Right cardiac atrium (tissue), 5 donors: ENCODE measurements at regions not wholly inside any gene's neighbourhood (a gene's known extent, or its start where the extent isn't known, plus 50 kb on each side); places are given as distances from the start of the nearest gene placed in this dataset.
"Not testable (repeated sequence)": the region's sequence is repeated elsewhere in the genome, so short reads cannot be mapped to it uniquely, and the experiment has no call there.

ENCODE experiments used
- ATAC-seq, 2 donors: fragments of 200-7000 bp; cut with Tn5 transposase; one replicate each; pipeline versions ENCODE4 v1.8.0 to v1.9.1; 2020; ENCODE audit warnings: moderate library complexity in 2 of 2, mild to moderate bottlenecking in 1 of 2
- DNase-seq, 3 donors: peaks; one replicate each; pipeline ENCODE4 v3.0.0-alpha.2; 2020
- H3K27ac ChIP-seq: one replicate; pipeline ENCODE4 v1.5.1; 2013; ENCODE audit warnings: mild to moderate bottlenecking, low read length, control low read depth, moderate library complexity
- H3K27me3 ChIP-seq: one replicate; pipeline ENCODE4 v1.6.1; 2013; ENCODE audit not compliant: control insufficient read depth, insufficient read depth
- H3K4me1 ChIP-seq: one replicate; pipeline ENCODE4 v1.6.1; 2013; ENCODE audit warnings: low read length; ENCODE audit not compliant: control insufficient read depth, insufficient read depth
- H3K4me3 ChIP-seq: one replicate; pipeline ENCODE4 v1.5.1; 2013; ENCODE audit warnings: low read length, control low read depth
- H3K9me3 ChIP-seq: one replicate; pipeline ENCODE4 v1.6.1; 2013; ENCODE audit warnings: low read length; ENCODE audit not compliant: control insufficient read depth
- WGBS: extraction: QIAGEN DNeasy Blood & Tissue Kit; methylation state at CpG from one replicate; pipeline ENCODE4 v1.1.7; 2013; 5-methylcytosine and 5-hydroxymethylcytosine counted together
- intact Hi-C, 4 donors: fragments of 100-400 bp; cut with DNase I; formaldehyde crosslinking; loops; one replicate each; pipeline versions ENCODE4 v1.11.0 to v1.14.0; 2022 to 2023
- donor health status: healthy with polysubstance abuse.
- donor health status: DM: no; HTN: yes; CAD: no.
- donor health status: DM: no; HTN: no; CAD: no.
- donor health status: DM: no; HTN: yes; CAD: no; lungs with severe emphysema.
- donor health status: DM: yes; HTN: yes; CAD: no.

DNA sequence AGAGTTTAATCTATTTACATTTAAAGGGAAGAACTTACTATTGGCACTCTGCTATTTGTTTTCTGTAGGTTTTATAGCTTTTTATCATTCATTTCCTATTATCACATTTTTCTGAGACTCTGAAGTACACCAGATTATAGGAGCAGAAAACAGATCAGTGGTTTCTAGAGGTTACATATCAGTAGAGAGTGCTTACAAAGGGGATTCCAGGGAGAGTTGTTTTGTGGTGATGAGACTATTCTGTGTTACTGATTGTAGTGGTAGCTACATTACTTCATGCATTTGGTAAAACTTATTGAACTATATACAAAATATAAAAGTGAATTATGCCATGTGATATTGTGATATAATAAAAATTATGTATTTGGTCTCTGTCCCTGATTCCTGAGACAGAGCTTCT, 259.2 kb downstream of the SPATA31A6 start:
- H3K9me3 ChIP-seq, ATAC-seq: not testable (repeated sequence)

DNA sequence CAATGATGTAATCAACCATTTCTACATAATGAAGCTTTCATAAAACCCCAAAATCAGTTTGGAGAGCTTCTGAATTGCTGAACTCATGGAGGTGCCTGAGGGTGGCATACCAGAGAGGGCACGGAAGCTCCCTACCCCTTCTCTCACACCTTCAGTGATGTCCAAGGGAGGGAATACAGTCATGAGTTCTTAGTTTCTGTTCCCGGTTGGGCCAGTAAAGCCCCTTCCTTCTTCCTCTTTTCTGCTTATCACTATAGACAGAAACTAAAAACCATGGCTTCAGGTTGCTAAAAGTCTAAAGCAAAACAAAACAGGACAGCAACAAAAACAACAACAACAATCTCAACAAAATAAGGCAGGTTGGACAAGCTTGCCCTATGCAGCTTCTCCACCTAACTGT, 260.0 kb downstream of the SPATA31A6 start:
- ATAC-seq, intact Hi-C loops, H3K4me1 ChIP-seq, H3K27ac ChIP-seq, DNase-seq, H3K27me3 ChIP-seq, H3K4me3 ChIP-seq, H3K9me3 ChIP-seq: not testable (repeated sequence)
- 54% methylated on average over 2 of the region's 2 CpGs for WGBS

More for the DNA sequence above, 259.2 kb downstream of the SPATA31A6 start:
- H3K27ac ChIP-seq, H3K4me3 ChIP-seq, H3K4me1 ChIP-seq, DNase-seq, intact Hi-C loops, H3K27me3 ChIP-seq: not testable (repeated sequence)

- H3K4me3 ChIP-seq, intact Hi-C loops, H3K27me3 ChIP-seq, DNase-seq, H3K4me1 ChIP-seq, H3K27ac ChIP-seq, H3K9me3 ChIP-seq, ATAC-seq: not testable (repeated sequence)
- WGBS: 78% methylated on average over 2 of the region's 2 CpGs
These were observed 278.0 kb downstream of the SPATA31A6 start for GRCh38 chr9:42461436-42461835.

DNA sequence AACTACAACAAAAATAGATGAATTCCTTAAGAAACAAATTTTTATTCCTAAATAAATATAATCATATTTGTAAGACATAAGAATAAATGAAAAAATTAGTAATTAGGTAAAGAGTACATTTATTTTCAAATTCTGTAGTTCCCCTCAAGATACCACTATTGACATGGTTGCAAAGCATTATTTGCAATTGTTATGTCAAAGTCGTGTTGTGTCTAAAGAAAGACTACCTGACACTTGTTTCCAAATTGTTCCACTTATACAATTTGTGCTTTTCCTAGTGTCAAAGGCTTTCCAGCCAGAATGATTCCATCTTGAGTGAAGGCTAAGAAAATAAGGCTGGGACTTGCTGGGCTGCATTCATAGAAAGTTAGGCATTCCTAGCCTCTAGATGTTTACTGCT, 278.4 kb downstream of the SPATA31A6 start:
- ATAC-seq, intact Hi-C loops, H3K9me3 ChIP-seq, H3K4me1 ChIP-seq, H3K27me3 ChIP-seq, H3K4me3 ChIP-seq, DNase-seq, H3K27ac ChIP-seq: not testable (repeated sequence)
- WGBS: 60% methylated on average over 1 of the region's 1 CpG

GRCh38 chr9:42463981-42464380, 280.5 kb downstream of the SPATA31A6 start:
- H3K27me3 ChIP-seq, ATAC-seq, H3K4me3 ChIP-seq, H3K4me1 ChIP-seq, DNase-seq, H3K27ac ChIP-seq, intact Hi-C loops, H3K9me3 ChIP-seq: not testable (repeated sequence)
- WGBS: 73% methylated on average over 3 of the region's 3 CpGs

DNA sequence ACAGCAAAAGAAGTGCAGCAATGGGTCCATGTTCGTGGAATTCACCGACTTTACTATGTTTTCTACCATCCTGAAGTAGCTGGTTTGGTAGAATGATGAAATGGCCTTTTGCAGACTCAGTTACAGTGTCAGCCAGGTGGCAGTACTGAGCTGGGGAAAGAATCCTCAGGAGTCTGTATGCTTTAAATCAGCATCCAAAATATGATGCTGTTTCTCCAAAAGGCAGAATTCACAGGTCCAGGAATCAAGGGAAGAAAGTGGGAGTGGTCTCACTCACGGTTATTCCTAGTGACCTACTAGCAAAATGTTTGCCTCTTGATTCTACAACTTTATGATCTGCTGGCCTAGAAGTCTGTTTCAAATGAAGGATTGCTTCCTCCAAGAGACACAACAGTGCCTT, 287.1 kb downstream of the SPATA31A6 start:
- H3K27ac ChIP-seq, H3K27me3 ChIP-seq, ATAC-seq, intact Hi-C loops, DNase-seq, H3K9me3 ChIP-seq, H3K4me3 ChIP-seq, H3K4me1 ChIP-seq: not testable (repeated sequence)
- WGBS: 51% methylated on average over 3 of the region's 3 CpGs

- 64% methylated on average over 1 of the region's 2 CpGs for WGBS
- ATAC-seq, H3K4me3 ChIP-seq, H3K27me3 ChIP-seq, H3K4me1 ChIP-seq, intact Hi-C loops, H3K9me3 ChIP-seq, DNase-seq, H3K27ac ChIP-seq: not testable (repeated sequence)
These were observed 307.5 kb downstream of the SPATA31A6 start for GRCh38 chr9:42490989-42491388.

DNA sequence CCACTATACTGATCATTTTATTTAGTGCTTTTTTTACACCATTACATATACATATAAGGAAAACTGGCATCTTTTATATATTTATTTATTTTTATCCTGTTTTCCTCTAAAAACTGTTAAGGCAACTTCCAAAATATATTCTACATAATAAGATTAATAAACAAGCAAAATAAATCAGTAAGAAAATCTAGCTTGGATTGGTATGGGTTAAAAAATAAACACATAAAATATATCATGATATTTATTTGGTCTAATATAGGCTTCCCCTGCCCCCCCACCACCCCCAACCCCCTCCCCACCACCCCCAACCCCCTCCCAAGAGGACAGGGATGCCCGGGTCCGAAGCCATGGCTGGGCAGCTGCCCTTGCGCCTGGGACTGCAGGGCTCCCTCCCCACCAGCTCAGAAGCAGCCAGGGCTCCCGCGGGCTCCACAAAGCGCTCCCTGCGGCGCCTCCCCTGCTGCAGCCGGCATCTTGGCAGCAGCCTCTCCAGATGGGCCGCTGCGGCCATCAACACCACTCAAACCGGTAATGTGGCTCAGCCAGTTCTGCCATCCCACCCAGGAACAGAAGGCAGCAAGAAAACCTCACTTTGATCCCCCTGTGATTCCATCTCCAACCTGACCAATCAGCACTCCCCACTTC, 319.3 kb downstream of the SPATA31A6 start:
- H3K27me3 ChIP-seq, H3K9me3 ChIP-seq, H3K27ac ChIP-seq, H3K4me1 ChIP-seq, H3K4me3 ChIP-seq, intact Hi-C loops, ATAC-seq: not testable (repeated sequence)
- 92% methylated on average over 12 of the region's 12 CpGs for WGBS
- DNase-seq: peak in 2 of 3 donors; percentile 13 to 39

DNA sequence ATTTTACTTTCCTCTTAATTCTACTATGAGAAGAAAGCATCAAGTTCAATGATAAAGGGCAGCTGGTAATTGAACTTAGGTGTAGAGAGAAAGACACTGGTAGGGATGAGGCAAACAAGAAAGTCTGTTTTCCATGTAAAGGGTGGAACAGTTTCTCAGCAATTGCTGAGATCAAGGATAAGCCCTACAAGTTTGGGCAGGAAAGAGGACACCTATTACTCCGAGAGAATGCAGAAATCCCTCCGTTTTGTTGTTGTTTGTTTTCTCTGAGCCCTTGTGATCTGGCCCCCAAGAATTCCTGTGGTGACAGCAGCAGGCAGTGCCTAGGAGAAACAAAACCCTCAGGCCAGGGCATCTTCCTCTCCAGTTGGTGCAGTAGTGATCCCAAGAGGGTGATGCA, 324.7 kb downstream of the SPATA31A6 start:
- H3K27ac ChIP-seq, H3K9me3 ChIP-seq, H3K27me3 ChIP-seq, H3K4me3 ChIP-seq, intact Hi-C loops, ATAC-seq, DNase-seq, H3K4me1 ChIP-seq: not testable (repeated sequence)
- 40% methylated on average over 2 of the region's 2 CpGs for WGBS

- H3K27me3 ChIP-seq, H3K9me3 ChIP-seq, H3K27ac ChIP-seq, ATAC-seq, H3K4me1 ChIP-seq, H3K4me3 ChIP-seq, intact Hi-C loops, DNase-seq: not testable (repeated sequence)
- WGBS: no CpG with 5 or more reads among the region's 2 CpGs
These were observed 330.1 kb downstream of the SPATA31A6 start for GRCh38 chr9:42513535-42513934.

DNA sequence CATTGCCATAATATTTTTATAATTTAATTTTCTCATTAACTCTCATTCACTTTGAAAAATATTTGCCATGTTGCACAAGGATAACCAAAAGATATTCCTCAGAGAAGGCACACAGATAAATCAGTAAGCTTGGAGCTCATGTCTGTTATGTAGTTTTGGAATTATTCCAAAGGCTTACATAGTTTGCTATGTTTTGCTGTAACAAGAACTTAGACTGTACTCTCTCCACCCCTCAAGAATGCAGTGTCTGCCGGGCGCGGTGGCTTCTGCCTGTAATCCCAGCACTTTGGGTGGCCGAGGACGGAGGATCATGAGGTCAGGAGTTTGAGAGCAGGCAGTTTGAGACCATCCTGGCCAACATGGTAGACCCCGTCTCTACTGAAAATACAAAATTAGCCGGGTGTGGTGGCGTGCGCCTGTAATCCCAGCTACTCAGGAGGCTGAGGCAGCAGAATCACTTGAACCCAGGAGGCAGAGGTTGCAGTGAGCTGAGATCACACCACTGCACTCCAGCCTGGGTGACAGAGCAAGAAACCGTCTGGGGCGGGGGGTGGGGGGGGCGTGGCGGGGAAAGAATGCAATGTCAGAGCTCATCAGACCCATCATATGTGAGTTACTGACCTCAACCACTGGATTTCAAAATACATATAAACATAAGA, 351.0 kb downstream of the SPATA31A6 start:
- H3K27me3 ChIP-seq, H3K4me3 ChIP-seq, ATAC-seq, H3K9me3 ChIP-seq, H3K4me1 ChIP-seq, H3K27ac ChIP-seq, intact Hi-C loops: not testable (repeated sequence)
- WGBS: 71% methylated on average over 13 of the region's 13 CpGs
- peak in 1 of 3 donors; percentile 25 for DNase-seq
